Osteocyte (in vitro differentiated cells): ENCODE measurements at regions not wholly inside any gene's neighbourhood (a gene's known extent, or its start where the extent isn't known, plus 50 kb on each side); places are given as distances from the start of the nearest gene placed in this dataset.

Experiments
- DNase-seq: peaks from one replicate; pipeline ENCODE4 v3.0.0; 2021; ENCODE audit warnings: mixed read lengths; ENCODE audit not compliant: unreplicated experiment; ENCODE audit errors: extremely low spot score
- H3K27ac Mint-ChIP-seq: one replicate; pipeline ENCODE4 v1.8.0; 2021; ENCODE audit warnings: mild to moderate bottlenecking, mixed read lengths; ENCODE audit not compliant: unreplicated experiment
- H3K27me3 Mint-ChIP-seq: one replicate; pipeline ENCODE4 v1.8.0; 2021; ENCODE audit warnings: mixed read lengths; ENCODE audit not compliant: unreplicated experiment
- H3K36me3 Mint-ChIP-seq: one replicate; pipeline ENCODE4 v1.8.0; 2021; ENCODE audit warnings: mixed read lengths; ENCODE audit not compliant: unreplicated experiment
- H3K4me1 Mint-ChIP-seq: one replicate; pipeline ENCODE4 v1.8.0; 2021; ENCODE audit warnings: mixed read lengths; ENCODE audit not compliant: unreplicated experiment
- H3K4me3 Mint-ChIP-seq: one replicate; pipeline ENCODE4 v1.8.0; 2021; ENCODE audit warnings: mild to moderate bottlenecking, moderate library complexity, mixed read lengths; ENCODE audit not compliant: unreplicated experiment
- H3K9me3 Mint-ChIP-seq: one replicate; pipeline ENCODE4 v1.8.0; 2021; ENCODE audit warnings: mixed read lengths; ENCODE audit not compliant: unreplicated experiment
- TF ChIP-seq, protein P1 (sequence below): fragments of 200-600 bp; sonication (generic); IDR thresholded peaks from 2 replicates; pipeline ENCODE4 v1.5.0; 2021; ENCODE audit warnings: antibody characterized with exemption, mild to moderate bottlenecking, moderate library complexity

DNA sequence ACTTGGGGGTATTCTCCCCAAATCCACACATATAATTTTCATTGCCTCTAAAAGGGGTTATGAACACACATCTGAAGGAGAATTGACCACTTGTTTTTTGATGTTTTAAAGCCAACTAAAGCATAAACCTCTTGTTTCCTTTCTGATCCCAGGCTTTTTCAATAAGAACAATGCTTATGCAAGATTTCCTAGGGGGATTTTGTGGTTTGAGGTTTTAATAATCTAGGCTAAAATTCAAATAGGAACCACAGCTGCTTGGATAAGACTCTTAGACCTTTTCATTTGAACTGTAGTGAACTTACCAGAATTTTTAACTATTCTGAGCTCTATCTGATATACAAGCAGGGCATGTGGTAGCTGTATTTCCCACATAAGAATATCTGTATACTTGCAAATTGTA is 651.1 kb downstream of the ANKRD50 start:
- H3K27ac Mint-ChIP-seq = peak overlapping the region; percentile 77
- TF ChIP-seq, protein P1, sequence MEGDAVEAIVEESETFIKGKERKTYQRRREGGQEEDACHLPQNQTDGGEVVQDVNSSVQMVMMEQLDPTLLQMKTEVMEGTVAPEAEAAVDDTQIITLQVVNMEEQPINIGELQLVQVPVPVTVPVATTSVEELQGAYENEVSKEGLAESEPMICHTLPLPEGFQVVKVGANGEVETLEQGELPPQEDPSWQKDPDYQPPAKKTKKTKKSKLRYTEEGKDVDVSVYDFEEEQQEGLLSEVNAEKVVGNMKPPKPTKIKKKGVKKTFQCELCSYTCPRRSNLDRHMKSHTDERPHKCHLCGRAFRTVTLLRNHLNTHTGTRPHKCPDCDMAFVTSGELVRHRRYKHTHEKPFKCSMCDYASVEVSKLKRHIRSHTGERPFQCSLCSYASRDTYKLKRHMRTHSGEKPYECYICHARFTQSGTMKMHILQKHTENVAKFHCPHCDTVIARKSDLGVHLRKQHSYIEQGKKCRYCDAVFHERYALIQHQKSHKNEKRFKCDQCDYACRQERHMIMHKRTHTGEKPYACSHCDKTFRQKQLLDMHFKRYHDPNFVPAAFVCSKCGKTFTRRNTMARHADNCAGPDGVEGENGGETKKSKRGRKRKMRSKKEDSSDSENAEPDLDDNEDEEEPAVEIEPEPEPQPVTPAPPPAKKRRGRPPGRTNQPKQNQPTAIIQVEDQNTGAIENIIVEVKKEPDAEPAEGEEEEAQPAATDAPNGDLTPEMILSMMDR = no peak
- H3K27me3 Mint-ChIP-seq = no peaks in the 10 kb centered on the region
- H3K36me3 Mint-ChIP-seq = no peaks in the 10 kb centered on the region
- peaks cover 6% of the 10 kb centered on the region for H3K9me3 Mint-ChIP-seq
- peaks cover 33% of the 10 kb centered on the region for H3K4me1 Mint-ChIP-seq
- no peak for DNase-seq
- no peak overlapping the region for H3K4me3 Mint-ChIP-seq

DNA sequence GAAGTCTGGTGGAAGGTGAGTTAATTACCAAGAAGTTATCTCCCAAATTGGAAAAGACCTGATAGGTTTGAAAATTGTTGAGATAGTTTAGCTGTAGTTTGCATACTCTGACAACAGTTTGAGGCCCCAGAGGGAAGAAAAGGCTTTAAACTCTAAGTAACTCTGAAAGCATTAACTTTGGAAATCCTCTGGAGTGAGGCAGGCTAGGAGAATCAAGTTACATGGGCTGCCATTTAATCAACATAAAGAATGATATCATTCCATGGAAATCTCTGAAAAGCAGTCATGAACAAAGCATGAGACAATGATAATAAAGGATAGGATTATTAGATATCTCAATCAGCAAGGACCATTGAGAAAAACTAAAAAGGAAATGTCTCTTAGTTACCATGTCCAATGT is 647.1 kb downstream of the ANKRD50 start:
- Mint-ChIP-seq H3K36me3 (peaks cover 5% of the 10 kb centered on the region), H3K4me3 (no peak overlapping the region), H3K27ac (no peak overlapping the region), H3K27me3 (no peaks in the 10 kb centered on the region), H3K4me1 (peaks cover 27% of the 10 kb centered on the region), H3K9me3 (peaks cover 12% of the 10 kb centered on the region)
- TF ChIP-seq, protein P1 = no peak
- no peak for DNase-seq

DNA sequence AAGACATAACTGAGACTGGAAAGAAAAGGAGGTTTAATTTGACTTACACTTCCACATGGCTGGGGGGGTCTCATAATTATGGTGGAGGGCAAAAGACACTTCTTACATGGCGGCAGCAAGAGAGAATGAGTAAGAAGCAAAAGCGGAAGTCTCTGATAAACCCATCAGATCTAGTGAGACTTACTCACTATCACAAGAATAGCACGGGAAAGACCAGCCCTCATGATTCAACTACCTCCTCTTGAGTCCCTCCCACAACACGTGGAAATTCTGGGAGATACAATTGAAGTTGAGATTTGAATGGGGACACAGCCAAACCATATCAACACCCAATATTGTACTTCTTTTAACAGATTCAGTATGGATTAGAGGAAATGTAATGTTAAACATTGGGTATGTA is 646.6 kb downstream of the ANKRD50 start:
- Mint-ChIP-seq H3K27me3 (no peaks in the 10 kb centered on the region), H3K4me1 (peaks cover 22% of the 10 kb centered on the region), H3K4me3 (no peak overlapping the region), H3K36me3 (peaks cover 9% of the 10 kb centered on the region), H3K9me3 (peaks cover 17% of the 10 kb centered on the region), H3K27ac (no peak overlapping the region)
- TF ChIP-seq, protein P1 = no peak
- no peak for DNase-seq

DNA sequence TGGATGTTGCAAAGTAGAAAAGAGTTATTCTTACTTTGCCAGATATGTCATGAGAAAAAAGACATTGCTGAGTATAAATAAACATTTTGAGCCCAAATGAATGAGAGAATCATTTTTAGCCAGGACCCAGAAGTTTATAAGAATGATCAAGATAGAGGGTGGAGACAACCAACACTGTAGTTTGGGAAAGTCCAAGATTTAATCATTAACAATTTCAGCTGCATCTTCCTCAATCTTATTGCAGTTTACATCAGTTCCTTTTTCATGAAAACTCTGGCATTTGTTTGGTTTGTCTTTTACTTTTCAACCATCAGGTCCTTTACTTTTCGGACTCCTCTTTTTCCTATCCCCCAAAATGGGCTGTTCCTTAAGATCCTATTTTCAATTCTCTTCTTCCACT is 645.9 kb downstream of the ANKRD50 start:
- no peaks in the 10 kb centered on the region for H3K27me3 Mint-ChIP-seq
- no peak overlapping the region for H3K4me3 Mint-ChIP-seq
- peaks cover 12% of the 10 kb centered on the region for H3K36me3 Mint-ChIP-seq
- H3K27ac Mint-ChIP-seq = no peak overlapping the region
- TF ChIP-seq, protein P1 = no peak
- peaks cover 16% of the 10 kb centered on the region for H3K4me1 Mint-ChIP-seq
- DNase-seq = no peak
- peaks cover 24% of the 10 kb centered on the region for H3K9me3 Mint-ChIP-seq

DNA sequence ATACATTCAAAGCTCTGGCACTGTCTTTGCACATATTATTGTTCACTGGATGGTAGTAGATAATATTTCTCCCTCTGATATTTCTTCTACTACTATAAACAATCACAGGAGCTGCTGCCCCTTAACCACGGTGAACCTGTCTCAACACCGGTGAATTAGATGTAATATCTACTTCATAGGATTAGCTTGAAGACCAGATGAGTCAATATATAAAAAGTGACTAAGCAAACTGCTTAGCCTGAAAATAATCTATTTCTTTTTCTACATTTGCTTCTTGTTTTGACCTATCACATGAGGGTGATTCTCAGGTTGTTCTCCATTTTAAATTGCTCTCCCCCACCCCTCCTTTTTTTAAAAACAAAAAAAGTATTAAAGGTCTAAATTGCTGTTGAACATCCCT is 645.5 kb downstream of the ANKRD50 start:
- Mint-ChIP-seq H3K4me1 (peaks cover 12% of the 10 kb centered on the region), H3K27me3 (no peaks in the 10 kb centered on the region), H3K27ac (no peak overlapping the region), H3K4me3 (no peak overlapping the region), H3K9me3 (peaks cover 26% of the 10 kb centered on the region), H3K36me3 (peaks cover 12% of the 10 kb centered on the region)
- TF ChIP-seq, protein P1 = no peak
- DNase-seq = no peak
